GM18909 (cell line): ENCODE measurements at regions not wholly inside any gene's neighbourhood (a gene's known extent, or its start where the extent isn't known, plus 50 kb on each side); places are given as distances from the start of the nearest gene placed in this dataset.
A peak's percentile ranks its signal among the peaks of the same experiment; 100 is the strongest.

Experiments used
- ATAC-seq: cut with Tn5 transposase; IDR thresholded peaks from one replicate; pipeline ENCODE4 v1.9.1; 2021; ENCODE audit warnings: mild to moderate bottlenecking; ENCODE audit not compliant: unreplicated experiment, poor library complexity

GRCh38 chr1:193555662-193556441 lies 369.4 kb upstream of the B3GALT2 start:
- no peak for ATAC-seq

- ATAC-seq, result no peak
Measured at GRCh38 chr1:193553564-193553963, 367.2 kb upstream of the B3GALT2 start.

DNA sequence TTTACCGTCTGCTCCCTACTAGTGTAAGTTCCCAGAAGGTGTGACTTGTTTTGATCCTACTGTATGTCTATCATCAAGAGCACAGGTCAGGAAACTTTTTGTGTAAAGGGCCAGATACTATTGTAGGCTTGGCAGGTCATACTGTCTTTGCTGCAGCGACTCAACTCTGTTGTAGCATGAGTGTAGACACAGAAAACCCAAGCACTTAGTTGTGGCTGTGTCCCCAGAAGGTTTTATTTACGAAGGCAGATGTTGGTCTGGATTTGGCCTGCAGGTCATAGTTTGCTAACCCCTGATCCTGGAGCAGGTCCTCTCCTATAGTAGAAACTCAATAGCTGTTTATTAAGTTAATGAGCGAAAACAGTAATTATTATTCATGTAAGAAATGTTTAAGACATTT lies 365.9 kb upstream of the B3GALT2 start:
- no peak for ATAC-seq

DNA sequence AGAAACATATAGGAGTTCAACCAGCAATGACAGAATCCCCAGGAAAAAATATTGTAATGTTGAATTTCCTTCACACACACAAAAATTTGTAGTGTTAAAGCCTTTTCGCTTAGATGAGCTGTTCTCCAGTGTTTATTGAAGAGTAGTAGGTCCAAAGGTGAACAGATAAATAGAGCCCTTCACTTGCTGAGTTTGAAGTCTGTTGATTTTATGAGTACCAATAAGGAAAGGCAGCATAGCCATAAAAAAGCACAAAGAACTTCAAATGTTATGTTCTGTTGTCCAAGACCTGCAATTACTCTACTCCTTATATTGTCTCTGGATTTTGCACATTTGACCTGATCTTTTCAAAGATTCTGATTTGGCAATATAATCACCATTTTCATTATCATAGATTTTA lies 362.7 kb upstream of the B3GALT2 start:
- ATAC-seq, result no peak

DNA sequence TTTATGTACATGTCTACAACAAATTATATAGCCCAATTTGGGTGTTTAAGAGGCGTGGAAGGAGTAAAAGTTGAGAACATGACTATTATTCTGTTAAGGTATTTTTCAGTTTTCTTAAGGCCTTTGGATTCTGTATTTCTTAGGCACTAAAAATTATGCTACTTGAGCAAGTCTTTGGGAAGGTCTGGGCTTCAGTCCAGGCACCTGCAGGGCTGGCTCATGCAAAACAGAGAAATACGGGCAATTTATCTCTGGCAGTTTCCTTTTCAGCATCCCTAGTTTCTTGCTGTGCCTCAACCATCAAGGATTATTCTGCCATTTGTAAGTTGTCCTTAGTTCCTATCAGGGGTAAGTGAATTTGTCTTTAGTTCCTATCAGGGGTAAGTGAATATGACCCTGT lies 358.8 kb upstream of the B3GALT2 start:
- no peak for ATAC-seq

GRCh38 chr1:193543259-193543658 lies 356.8 kb upstream of the B3GALT2 start:
- no peak for ATAC-seq

DNA sequence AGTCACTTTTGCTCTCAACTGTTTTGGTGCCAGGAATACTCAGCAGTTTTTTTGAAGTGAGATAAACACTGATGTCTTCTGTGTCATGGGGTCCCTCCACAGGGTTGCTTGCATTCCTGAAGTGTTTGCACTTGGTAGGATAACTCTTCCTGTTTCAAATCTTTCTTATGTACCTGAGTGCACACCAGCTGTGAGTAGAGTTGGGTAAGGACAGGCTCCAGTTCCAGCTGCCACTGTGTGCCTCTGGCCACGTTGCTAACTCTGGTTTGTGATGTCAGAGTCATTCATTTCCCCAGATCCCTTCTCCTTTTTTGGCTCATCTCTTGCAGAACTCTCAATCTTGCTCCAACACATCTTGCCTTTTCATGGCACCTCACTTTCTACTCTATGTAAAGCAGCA lies 356.3 kb upstream of the B3GALT2 start:
- no peak for ATAC-seq

- peak; percentile 14 for ATAC-seq
Measured at GRCh38 chr1:193540511-193540910, 354.1 kb upstream of the B3GALT2 start.

DNA sequence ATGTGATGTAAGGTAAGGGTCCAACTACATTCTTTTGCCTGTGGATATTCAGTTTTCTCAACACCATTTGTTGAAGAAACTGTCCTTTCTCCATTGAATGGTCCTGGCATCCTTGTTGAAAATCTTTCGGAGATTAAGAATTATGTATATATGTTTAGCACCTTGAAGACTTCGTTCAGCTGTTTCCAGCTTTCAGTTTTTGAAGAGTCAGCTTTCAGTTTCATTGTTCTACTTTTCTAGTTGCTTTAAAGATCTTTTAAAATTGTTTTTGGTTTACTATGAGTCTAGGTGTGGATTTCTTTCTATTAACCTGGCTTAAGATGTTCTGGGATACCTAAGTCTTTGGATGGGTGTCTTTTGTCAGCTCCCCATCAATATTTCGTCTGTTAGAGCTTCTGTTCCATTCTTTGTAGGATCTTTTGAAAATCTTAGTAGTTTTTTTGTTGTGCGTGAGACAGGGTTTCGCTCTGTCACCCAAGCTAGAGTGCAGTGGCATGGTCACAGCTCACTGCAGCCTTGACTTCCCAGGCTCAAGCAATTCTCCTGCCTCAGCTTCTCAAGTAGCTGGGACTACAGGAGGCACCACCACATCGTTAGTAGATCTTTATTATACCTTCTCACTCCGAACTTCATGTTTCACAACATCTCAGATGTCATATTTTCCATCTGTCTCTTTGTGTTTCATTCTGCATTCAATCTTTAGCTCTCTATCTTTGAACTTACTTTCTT lies 353.5 kb upstream of the B3GALT2 start:
- peak; percentile 69 for ATAC-seq

DNA sequence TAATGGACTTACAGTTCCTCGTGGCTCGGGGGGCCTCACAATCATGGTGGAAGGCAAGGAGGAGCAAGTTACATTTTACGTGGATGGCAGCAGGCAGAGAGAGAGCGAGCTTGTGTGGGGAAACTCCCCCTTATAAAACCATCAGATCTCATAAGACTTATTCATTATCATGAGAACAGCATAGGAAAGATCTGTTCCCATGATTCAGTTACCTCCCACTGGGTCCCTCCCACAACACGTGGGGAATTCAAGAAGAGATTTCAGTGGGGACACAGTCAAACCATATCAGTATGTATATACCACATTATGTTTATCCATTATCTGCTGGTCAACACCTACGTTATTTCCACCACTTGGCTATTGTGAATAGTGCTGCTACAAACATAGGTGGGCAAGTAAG lies 352.3 kb upstream of the B3GALT2 start:
- ATAC-seq, result no peak

GRCh38 chr1:193538003-193538354 lies 351.6 kb upstream of the B3GALT2 start:
- ATAC-seq, result peak; percentile 1

DNA sequence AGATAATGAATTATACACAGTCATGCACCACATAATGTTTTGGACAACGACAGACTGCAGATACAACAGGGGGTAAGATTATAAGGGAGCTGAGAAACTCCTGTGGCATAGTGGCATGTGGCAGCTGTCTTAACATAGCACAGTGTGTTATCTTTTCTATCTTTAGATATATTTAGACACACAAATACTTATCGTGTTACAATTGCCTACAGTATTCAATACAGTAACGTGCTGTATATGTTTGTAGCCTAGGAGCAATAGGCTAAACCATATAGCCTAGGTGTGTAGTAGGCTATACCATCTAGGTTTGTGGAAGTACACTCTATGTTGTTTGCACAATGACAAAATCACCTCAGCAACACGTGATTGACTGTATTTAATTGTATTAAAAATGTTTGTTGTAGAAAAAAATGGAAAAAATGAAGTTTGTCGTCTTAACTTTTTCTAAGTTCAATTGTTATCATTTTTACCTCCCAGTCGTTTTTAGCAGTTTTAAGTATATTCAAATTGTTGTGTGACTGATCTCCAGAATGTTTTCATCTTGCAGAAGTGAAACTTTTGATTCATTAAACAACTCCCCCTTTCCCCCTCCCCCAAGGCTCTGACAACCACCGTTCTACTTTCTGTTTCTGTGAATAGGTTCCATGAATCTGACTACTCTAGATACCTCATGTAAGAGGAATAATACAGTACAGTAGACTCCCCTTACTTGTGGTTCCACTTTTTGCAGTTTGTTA lies 351.0 kb upstream of the B3GALT2 start:
- peak; percentile 88 for ATAC-seq

DNA sequence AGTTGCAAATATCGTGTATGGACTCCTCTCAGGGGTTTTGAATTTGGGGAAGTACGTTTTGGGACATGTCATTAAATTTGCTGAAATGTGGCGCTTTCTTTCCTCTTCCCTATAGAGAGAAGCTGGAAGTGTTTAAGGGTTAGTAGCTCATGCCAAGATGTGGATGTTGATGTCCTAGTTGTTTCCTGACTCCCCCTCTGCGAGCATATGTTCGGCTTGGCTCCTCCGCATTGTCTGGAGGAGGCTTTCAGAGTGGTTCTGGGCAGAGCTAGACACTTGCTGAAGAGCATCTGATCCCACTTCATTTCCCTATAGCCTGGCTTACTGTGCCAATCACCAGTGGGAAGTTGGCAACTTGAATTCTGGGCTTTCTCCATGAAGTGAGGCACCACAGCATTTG lies 347.4 kb upstream of the B3GALT2 start:
- no peak for ATAC-seq

- peak; percentile 58 for ATAC-seq
Measured at GRCh38 chr1:193525917-193526710, 339.7 kb upstream of the B3GALT2 start.

- ATAC-seq, result no peak
Measured at GRCh38 chr1:193525411-193525810, 339.0 kb upstream of the B3GALT2 start.

GRCh38 chr1:193524616-193525015 lies 338.2 kb upstream of the B3GALT2 start:
- ATAC-seq, result no peak

DNA sequence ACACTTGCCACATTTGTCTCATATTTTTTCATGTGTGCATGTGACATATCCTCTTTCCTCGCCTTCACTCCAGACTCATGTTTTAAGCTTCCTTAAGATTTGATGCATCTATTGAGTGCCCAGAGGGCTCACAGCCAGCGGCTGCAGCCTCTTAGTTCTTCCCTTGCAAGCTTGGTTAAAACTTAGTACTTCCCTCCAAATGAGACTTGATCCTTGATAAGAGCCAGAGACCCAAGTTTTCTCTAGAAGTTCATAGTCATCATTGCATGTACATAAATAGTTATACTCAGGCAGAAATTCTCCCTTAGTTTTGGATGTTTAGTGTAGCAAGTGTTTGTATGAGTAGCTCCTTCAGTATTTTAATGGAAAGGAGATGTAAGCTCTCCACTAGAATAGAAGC lies 337.6 kb upstream of the B3GALT2 start:
- ATAC-seq, result no peak

DNA sequence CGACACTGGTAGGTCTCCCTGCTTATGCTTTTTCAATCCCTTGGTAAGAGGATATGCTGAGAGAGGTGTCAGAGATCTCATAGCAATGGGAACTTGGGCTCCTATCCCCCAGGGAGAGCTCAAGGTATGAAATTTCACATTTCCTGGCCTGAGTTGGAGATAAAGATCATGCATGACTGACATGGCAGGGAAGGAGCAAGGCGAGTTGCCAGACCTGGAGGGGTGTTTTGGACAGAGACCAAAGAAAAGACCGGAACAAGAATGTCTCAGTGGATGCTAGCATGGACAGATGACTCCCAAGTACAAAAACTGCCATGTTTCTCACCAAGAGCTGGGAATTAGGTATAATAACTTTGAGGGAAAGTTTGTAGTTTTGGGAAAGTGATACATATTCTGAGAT lies 334.1 kb upstream of the B3GALT2 start:
- ATAC-seq, result no peak

DNA sequence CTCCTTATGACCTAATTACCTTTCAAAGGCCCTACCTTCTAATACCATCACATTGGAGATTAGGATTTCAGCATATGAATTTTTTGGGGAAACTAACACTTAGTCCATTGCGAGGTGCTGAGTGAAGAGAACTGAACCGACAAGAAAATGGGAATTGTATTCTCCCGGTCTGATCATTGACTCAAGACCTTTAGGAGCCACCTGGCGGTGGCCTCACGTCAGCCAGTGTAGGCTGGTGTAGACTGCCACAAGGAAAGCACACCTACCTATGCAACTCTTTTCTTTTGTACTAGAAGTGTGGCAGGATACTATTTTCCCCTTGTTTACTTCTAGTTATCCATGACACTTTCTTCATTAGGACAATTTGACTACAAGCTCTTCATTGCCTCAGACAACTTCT lies 333.5 kb upstream of the B3GALT2 start:
- no peak for ATAC-seq

GRCh38 chr1:193516755-193517388 lies 330.5 kb upstream of the B3GALT2 start:
- ATAC-seq, result no peak
